Islet precursor cell (in vitro differentiated cells): ENCODE measurements at regions not wholly inside any gene's neighbourhood (a gene's known extent, or its start where the extent isn't known, plus 50 kb on each side); places are given as distances from the start of the nearest gene placed in this dataset.
"Not testable (repeated sequence)": the region's sequence is repeated elsewhere in the genome, so short reads cannot be mapped to it uniquely, and the experiment has no call there.

ENCODE experiments used
- DNase-seq: peaks from one replicate; pipeline ENCODE4 v3.0.0-alpha.2; 2018

GRCh38 chr17:14518919-14519318 lies 218.0 kb downstream of the HS3ST3B1 start:
- DNase-seq, result not testable (repeated sequence)

GRCh38 chr17:14514973-14515372 lies 214.1 kb downstream of the HS3ST3B1 start:
- DNase-seq, result no peak

GRCh38 chr17:14513835-14514234 lies 213.0 kb downstream of the HS3ST3B1 start:
- no peak for DNase-seq

- no peak for DNase-seq
Measured at GRCh38 chr17:14510136-14510535, 209.3 kb downstream of the HS3ST3B1 start.

GRCh38 chr17:14508156-14508555 lies 207.3 kb downstream of the HS3ST3B1 start:
- no peak for DNase-seq

GRCh38 chr17:14506364-14506763 lies 205.5 kb downstream of the HS3ST3B1 start:
- no peak for DNase-seq

- DNase-seq, result no peak
Measured at GRCh38 chr17:14505606-14506005, 204.7 kb downstream of the HS3ST3B1 start.

- DNase-seq, result no peak
Measured at GRCh38 chr17:14499976-14500375, 199.1 kb downstream of the HS3ST3B1 start.

GRCh38 chr17:14498812-14499211 lies 197.9 kb downstream of the HS3ST3B1 start:
- no peak for DNase-seq

- no peak for DNase-seq
Measured at GRCh38 chr17:14494161-14494560, 193.3 kb downstream of the HS3ST3B1 start.

GRCh38 chr17:14489986-14490385 lies 189.1 kb downstream of the HS3ST3B1 start:
- no peak for DNase-seq

- DNase-seq, result no peak
Measured at GRCh38 chr17:14488958-14489550, 188.2 kb downstream of the HS3ST3B1 start.

- peak; percentile 65 for DNase-seq
Measured at GRCh38 chr17:14487068-14487467, 186.2 kb downstream of the HS3ST3B1 start.

- DNase-seq, result no peak
Measured at GRCh38 chr17:14482715-14483114, 181.8 kb downstream of the HS3ST3B1 start.

- no peak for DNase-seq
Measured at GRCh38 chr17:14481664-14482063, 180.8 kb downstream of the HS3ST3B1 start.

- no peak for DNase-seq
Measured at GRCh38 chr17:14474591-14474990, 173.7 kb downstream of the HS3ST3B1 start.

- DNase-seq, result no peak
Measured at GRCh38 chr17:14471052-14471451, 170.2 kb downstream of the HS3ST3B1 start.

GRCh38 chr17:14470417-14470816 lies 169.5 kb downstream of the HS3ST3B1 start:
- no peak for DNase-seq

- no peak for DNase-seq
Measured at GRCh38 chr17:14469971-14470370, 169.1 kb downstream of the HS3ST3B1 start.

- DNase-seq, result no peak
Measured at GRCh38 chr17:14468858-14469257, 168.0 kb downstream of the HS3ST3B1 start.

GRCh38 chr17:14461227-14461548 lies 160.3 kb downstream of the HS3ST3B1 start:
- DNase-seq, result no peak

GRCh38 chr17:14460516-14461226 lies 159.8 kb downstream of the HS3ST3B1 start:
- no peak for DNase-seq

GRCh38 chr17:14459955-14460354 lies 159.1 kb downstream of the HS3ST3B1 start:
- no peak for DNase-seq

- no peak for DNase-seq
Measured at GRCh38 chr17:14458724-14459123, 157.8 kb downstream of the HS3ST3B1 start.

- no peak for DNase-seq
Measured at GRCh38 chr17:14454746-14455145, 153.9 kb downstream of the HS3ST3B1 start.
